HG03432 (cell line): ENCODE measurements at regions not wholly inside any gene's neighbourhood (a gene's known extent, or its start where the extent isn't known, plus 50 kb on each side); places are given as distances from the start of the nearest gene placed in this dataset.

Experiments
- ATAC-seq: cut with Tn5 transposase; IDR thresholded peaks from one replicate; pipeline ENCODE4 v1.9.1; 2021; ENCODE audit warnings: mild to moderate bottlenecking, moderate library complexity; ENCODE audit not compliant: unreplicated experiment

GRCh38 chr2:180325416-180326120 lies 318.5 kb upstream of the CWC22 start:
- no peak for ATAC-seq

- no peak for ATAC-seq
These were observed 317.1 kb upstream of the CWC22 start for GRCh38 chr2:180324182-180324581.

GRCh38 chr2:180322781-180323180 lies 315.7 kb upstream of the CWC22 start:
- no peak for ATAC-seq

- ATAC-seq = peak; percentile 96
These were observed 312.7 kb upstream of the CWC22 start for GRCh38 chr2:180319586-180320405.

- ATAC-seq = no peak
These were observed 307.0 kb upstream of the CWC22 start for GRCh38 chr2:180314086-180314485.

- no peak for ATAC-seq
These were observed 305.4 kb upstream of the CWC22 start for GRCh38 chr2:180312542-180312941.

- ATAC-seq = no peak
These were observed 300.0 kb upstream of the CWC22 start for GRCh38 chr2:180307096-180307495.

GRCh38 chr2:180306346-180306745 lies 299.2 kb upstream of the CWC22 start:
- ATAC-seq = no peak

GRCh38 chr2:180291552-180292421 lies 284.7 kb upstream of the CWC22 start:
- no peak for ATAC-seq

- ATAC-seq = no peak
These were observed 284.0 kb upstream of the CWC22 start for GRCh38 chr2:180291060-180291459.

- no peak for ATAC-seq
These were observed 282.5 kb upstream of the CWC22 start for GRCh38 chr2:180289627-180290026.

GRCh38 chr2:180279581-180279980 lies 272.5 kb upstream of the CWC22 start:
- ATAC-seq = no peak

GRCh38 chr2:180276733-180277132 lies 269.6 kb upstream of the CWC22 start:
- no peak for ATAC-seq

- ATAC-seq = no peak
These were observed 260.9 kb upstream of the CWC22 start for GRCh38 chr2:180268006-180268405.

GRCh38 chr2:180261976-180262375 lies 254.9 kb upstream of the CWC22 start:
- ATAC-seq = no peak

GRCh38 chr2:180258579-180258978 lies 251.5 kb upstream of the CWC22 start:
- no peak for ATAC-seq

GRCh38 chr2:180258041-180258537 lies 251.0 kb upstream of the CWC22 start:
- no peak for ATAC-seq

GRCh38 chr2:180257247-180257646 lies 250.2 kb upstream of the CWC22 start:
- no peak for ATAC-seq

- ATAC-seq = no peak
These were observed 248.9 kb upstream of the CWC22 start for GRCh38 chr2:180255981-180256380.

- ATAC-seq = no peak
These were observed 247.8 kb upstream of the CWC22 start for GRCh38 chr2:180254872-180255271.

GRCh38 chr2:180247658-180248057 lies 240.6 kb upstream of the CWC22 start:
- no peak for ATAC-seq
